ENCODE measurements at regions not wholly inside any gene's neighbourhood (a gene's known extent, or its start where the extent isn't known, plus 50 kb on each side); places are given as distances from the start of the nearest gene placed in this dataset.

- DNase-seq = peak; percentile 60
Measured at GRCh38 chr9:129561594-129562281, 59.2 kb downstream of the C9orf50 start.

GRCh38 chr9:129560881-129561306 lies 60.0 kb downstream of the C9orf50 start:
- Histone ChIP-seq H3K4me3 (ENCODE audit: low read length) (no peak overlapping the region), H3K36me3 (ENCODE audit: control insufficient read depth, insufficient read depth, low read length) (no peaks in the 10 kb centered on the region), H3K27me3 (ENCODE audit: control insufficient read depth, insufficient read depth, low read length) (no peaks in the 10 kb centered on the region), H3K27ac (ENCODE audit: low read length) (no peak overlapping the region), H3K9me3 (replicated peaks; ENCODE audit: control insufficient read depth, low read depth, low read length) (no peaks in the 10 kb centered on the region), H3K4me1 (ENCODE audit: control insufficient read depth, insufficient read depth, low read length) (peaks cover 54% of the 10 kb centered on the region)
- WGBS (ENCODE audit: insufficient coverage) = 85% methylated on average over 13 of the region's 13 CpGs
- DNase-seq = no peak

More at GRCh38 chr9:129561594-129562281, 59.2 kb downstream of the C9orf50 start:
- Histone ChIP-seq H3K27me3 (ENCODE audit: control insufficient read depth, insufficient read depth, low read length) (no peaks in the 10 kb centered on the region), H3K4me3 (ENCODE audit: low read length) (no peak overlapping the region), H3K4me1 (ENCODE audit: control insufficient read depth, insufficient read depth, low read length) (peaks cover 46% of the 10 kb centered on the region), H3K9me3 (replicated peaks; ENCODE audit: control insufficient read depth, low read depth, low read length) (no peaks in the 10 kb centered on the region), H3K36me3 (ENCODE audit: control insufficient read depth, insufficient read depth, low read length) (no peaks in the 10 kb centered on the region), H3K27ac (ENCODE audit: low read length) (peak overlapping the region; percentile 67)
- WGBS (ENCODE audit: insufficient coverage) = 24% methylated on average over 25 of the region's 28 CpGs

GRCh38 chr9:129559506-129559881 lies 61.4 kb downstream of the C9orf50 start:
- DNase-seq = no peak
- WGBS (ENCODE audit: insufficient coverage) = 73% methylated on average over 2 of the region's 4 CpGs
- no peaks in the 10 kb centered on the region for H3K36me3 ChIP-seq (ENCODE audit: control insufficient read depth, insufficient read depth, low read length)
- H3K27me3 ChIP-seq (ENCODE audit: control insufficient read depth, insufficient read depth, low read length) = no peaks in the 10 kb centered on the region
- H3K4me3 ChIP-seq (ENCODE audit: low read length) = no peak overlapping the region
- H3K27ac ChIP-seq (ENCODE audit: low read length) = no peak overlapping the region
- H3K9me3 ChIP-seq (replicated peaks; ENCODE audit: control insufficient read depth, low read depth, low read length) = no peaks in the 10 kb centered on the region
- H3K4me1 ChIP-seq (ENCODE audit: control insufficient read depth, insufficient read depth, low read length) = peaks cover 56% of the 10 kb centered on the region

- 54% methylated on average over 10 of the region's 21 CpGs for WGBS (ENCODE audit: insufficient coverage)
- H3K4me1 ChIP-seq (ENCODE audit: control insufficient read depth, insufficient read depth, low read length) = peaks cover 56% of the 10 kb centered on the region
- no peak for DNase-seq
Measured at GRCh38 chr9:129558551-129559505, 62.1 kb downstream of the C9orf50 start.

GRCh38 chr9:129558063-129558550 lies 62.8 kb downstream of the C9orf50 start:
- H3K36me3 ChIP-seq (ENCODE audit: control insufficient read depth, insufficient read depth, low read length) = no peaks in the 10 kb centered on the region
- WGBS (ENCODE audit: insufficient coverage) = 45% methylated on average over 14 of the region's 16 CpGs
- H3K27ac ChIP-seq (ENCODE audit: low read length) = no peak overlapping the region
- no peaks in the 10 kb centered on the region for H3K27me3 ChIP-seq (ENCODE audit: control insufficient read depth, insufficient read depth, low read length)
- no peaks in the 10 kb centered on the region for H3K9me3 ChIP-seq (replicated peaks; ENCODE audit: control insufficient read depth, low read depth, low read length)
- H3K4me3 ChIP-seq (ENCODE audit: low read length) = no peak overlapping the region
- H3K4me1 ChIP-seq (ENCODE audit: control insufficient read depth, insufficient read depth, low read length) = peaks cover 56% of the 10 kb centered on the region
- no peak for DNase-seq

More at GRCh38 chr9:129558551-129559505, 62.1 kb downstream of the C9orf50 start:
- Histone ChIP-seq H3K27me3 (ENCODE audit: control insufficient read depth, insufficient read depth, low read length) (no peaks in the 10 kb centered on the region), H3K4me3 (ENCODE audit: low read length) (no peak overlapping the region), H3K27ac (ENCODE audit: low read length) (peak overlapping the region; percentile 20), H3K36me3 (ENCODE audit: control insufficient read depth, insufficient read depth, low read length) (no peaks in the 10 kb centered on the region), H3K9me3 (replicated peaks; ENCODE audit: control insufficient read depth, low read depth, low read length) (no peaks in the 10 kb centered on the region)

- Histone ChIP-seq H3K4me1 (ENCODE audit: control insufficient read depth, insufficient read depth, low read length) (peaks cover 56% of the 10 kb centered on the region), H3K27ac (ENCODE audit: low read length) (peak overlapping the region; percentile 80), H3K27me3 (ENCODE audit: control insufficient read depth, insufficient read depth, low read length) (no peaks in the 10 kb centered on the region), H3K9me3 (replicated peaks; ENCODE audit: control insufficient read depth, low read depth, low read length) (no peaks in the 10 kb centered on the region), H3K36me3 (ENCODE audit: control insufficient read depth, insufficient read depth, low read length) (no peaks in the 10 kb centered on the region), H3K4me3 (ENCODE audit: low read length) (peak overlapping the region; percentile 9)
- WGBS (ENCODE audit: insufficient coverage) = 32% methylated on average over 18 of the region's 24 CpGs
- DNase-seq = peak; percentile 82
Measured at GRCh38 chr9:129557192-129558036, 63.5 kb downstream of the C9orf50 start.

- H3K9me3 ChIP-seq (replicated peaks; ENCODE audit: control insufficient read depth, low read depth, low read length) = no peaks in the 10 kb centered on the region
- DNase-seq = no peak
- H3K36me3 ChIP-seq (ENCODE audit: control insufficient read depth, insufficient read depth, low read length) = no peaks in the 10 kb centered on the region
- peak overlapping the region; percentile 80 for H3K27ac ChIP-seq (ENCODE audit: low read length)
- 65% methylated on average over 6 of the region's 12 CpGs for WGBS (ENCODE audit: insufficient coverage)
- no peaks in the 10 kb centered on the region for H3K27me3 ChIP-seq (ENCODE audit: control insufficient read depth, insufficient read depth, low read length)
- peaks cover 49% of the 10 kb centered on the region for H3K4me1 ChIP-seq (ENCODE audit: control insufficient read depth, insufficient read depth, low read length)
- H3K4me3 ChIP-seq (ENCODE audit: low read length) = no peak overlapping the region
Measured at GRCh38 chr9:129556491-129557191, 64.3 kb downstream of the C9orf50 start.

- Histone ChIP-seq H3K4me3 (ENCODE audit: low read length) (no peak overlapping the region), H3K4me1 (ENCODE audit: control insufficient read depth, insufficient read depth, low read length) (peaks cover 41% of the 10 kb centered on the region), H3K27me3 (ENCODE audit: control insufficient read depth, insufficient read depth, low read length) (peaks cover 1% of the 10 kb centered on the region), H3K27ac (ENCODE audit: low read length) (no peak overlapping the region), H3K36me3 (ENCODE audit: control insufficient read depth, insufficient read depth, low read length) (no peaks in the 10 kb centered on the region), H3K9me3 (replicated peaks; ENCODE audit: control insufficient read depth, low read depth, low read length) (no peaks in the 10 kb centered on the region)
- no peak for DNase-seq
- WGBS (ENCODE audit: insufficient coverage) = 69% methylated on average over 12 of the region's 14 CpGs
Measured at GRCh38 chr9:129555512-129556215, 65.2 kb downstream of the C9orf50 start.

- H3K27ac ChIP-seq (ENCODE audit: low read length) = no peak overlapping the region
- H3K9me3 ChIP-seq (replicated peaks; ENCODE audit: control insufficient read depth, low read depth, low read length) = no peaks in the 10 kb centered on the region
- H3K4me3 ChIP-seq (ENCODE audit: low read length) = no peak overlapping the region
- WGBS (ENCODE audit: insufficient coverage) = 66% methylated on average over 3 of the region's 5 CpGs
- no peaks in the 10 kb centered on the region for H3K36me3 ChIP-seq (ENCODE audit: control insufficient read depth, insufficient read depth, low read length)
- H3K4me1 ChIP-seq (ENCODE audit: control insufficient read depth, insufficient read depth, low read length) = peaks cover 47% of the 10 kb centered on the region
- DNase-seq = no peak
- peaks cover 8% of the 10 kb centered on the region for H3K27me3 ChIP-seq (ENCODE audit: control insufficient read depth, insufficient read depth, low read length)
Measured at GRCh38 chr9:129554649-129555048, 66.3 kb downstream of the C9orf50 start.
